ENCODE measurements at regions not wholly inside any gene's neighbourhood (a gene's known extent, or its start where the extent isn't known, plus 50 kb on each side); places are given as distances from the start of the nearest gene placed in this dataset.
"Not testable (repeated sequence)": the region's sequence is repeated elsewhere in the genome, so short reads cannot be mapped to it uniquely, and the experiment has no call there.

DNA sequence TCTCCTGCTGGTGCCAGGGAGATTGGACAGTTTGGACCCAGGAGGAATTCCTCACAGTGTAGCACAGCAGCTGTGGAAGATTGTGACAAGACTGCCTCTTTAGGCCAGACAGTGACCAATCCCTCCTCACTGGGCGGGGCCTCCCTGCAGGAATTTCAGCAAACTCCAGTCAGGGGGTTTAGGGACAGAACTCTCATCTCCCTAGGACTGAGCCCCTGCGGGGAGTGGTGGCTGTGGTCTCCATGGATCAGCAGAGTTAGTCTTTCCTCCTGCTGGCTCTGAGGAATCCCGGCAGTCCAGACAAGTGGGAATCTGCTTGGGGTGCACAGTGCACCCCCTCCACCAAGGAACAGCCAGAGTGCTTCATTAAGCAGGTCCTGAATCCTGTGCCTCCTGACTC lies 697.1 kb upstream of the PABPC5 start:
- POLR2A ChIA-PET; H3K4me3 ChIP-seq (ENCODE audit: control extremely low read depth in 1 of 5, extremely low read depth in 1 of 5, insufficient read depth in 1 of 5, low read depth in 2 of 5, low read length in 4 of 5); H3K79me2 ChIP-seq (ENCODE audit: control insufficient read depth, insufficient read depth, low read length); H3K4me3 Mint-ChIP-seq; intact Hi-C loops (cut with micrococcal nuclease); DNase-seq; H3K27ac ChIP-seq (ENCODE audit: low read length in 2 of 2); H3K4me1 ChIP-seq (ENCODE audit: control insufficient read depth in 2 of 2, insufficient read depth in 2 of 2, low read length in 2 of 2); H3K4me2 ChIP-seq (replicated peaks; ENCODE audit: low read depth, low read length, poor library complexity, severe bottlenecking); H3K36me3 ChIP-seq (replicated peaks in 1 of 2; ENCODE audit: control extremely low read depth in 1 of 2, control insufficient read depth in 1 of 2, extremely low read depth in 1 of 2, insufficient read depth in 2 of 2, low read length in 1 of 2); H2AFZ ChIP-seq (ENCODE audit: insufficient read depth, low read depth, low read length, poor library complexity, severe bottlenecking); H4K20me1 ChIP-seq (ENCODE audit: control insufficient read depth, insufficient read depth, low read length, poor library complexity, severe bottlenecking); H3K27me3 Mint-ChIP-seq; H3K27me3 ChIP-seq (replicated peaks in 1 of 4; ENCODE audit: control extremely low read depth in 1 of 4, control insufficient read depth in 3 of 4, insufficient read depth in 4 of 4, low read length in 3 of 4); ATAC-seq (ENCODE audit: low read depth); H3K4me1 Mint-ChIP-seq; H3K9ac ChIP-seq (ENCODE audit: low read length); H3K9me3 Mint-ChIP-seq (ENCODE audit: insufficient read depth); H3K27ac Mint-ChIP-seq; CTCF ChIA-PET; H3K9me3 ChIP-seq (ENCODE audit: control extremely low read depth in 1 of 3, control insufficient read depth in 2 of 3, insufficient read depth in 1 of 3, low read length in 2 of 3): not testable (repeated sequence)
- no CpG with 5 or more reads among the region's 3 CpGs for WGBS (ENCODE audit: insufficient coverage)

DNA sequence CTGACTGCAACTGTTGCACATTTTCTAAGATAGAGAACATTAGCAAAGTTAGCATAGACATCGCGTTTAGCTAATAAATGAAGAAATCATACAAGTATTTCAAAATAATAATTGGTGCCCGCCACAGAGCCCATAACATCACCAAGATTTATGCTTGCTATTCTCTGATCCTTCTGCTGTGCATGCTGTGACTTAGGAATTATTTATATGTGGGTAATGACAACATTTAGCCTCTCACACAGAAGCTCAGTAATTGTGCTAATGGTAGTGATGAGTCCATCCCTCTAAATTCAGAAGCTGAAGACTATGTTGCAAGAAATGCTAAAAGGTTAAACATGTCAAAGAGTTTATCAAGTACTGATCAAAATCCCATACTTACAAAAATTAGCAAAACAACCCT lies 677.0 kb upstream of the PABPC5 start:
- DNase-seq; H3K27me3 Mint-ChIP-seq; intact Hi-C loops (cut with micrococcal nuclease): not testable (repeated sequence)

DNA sequence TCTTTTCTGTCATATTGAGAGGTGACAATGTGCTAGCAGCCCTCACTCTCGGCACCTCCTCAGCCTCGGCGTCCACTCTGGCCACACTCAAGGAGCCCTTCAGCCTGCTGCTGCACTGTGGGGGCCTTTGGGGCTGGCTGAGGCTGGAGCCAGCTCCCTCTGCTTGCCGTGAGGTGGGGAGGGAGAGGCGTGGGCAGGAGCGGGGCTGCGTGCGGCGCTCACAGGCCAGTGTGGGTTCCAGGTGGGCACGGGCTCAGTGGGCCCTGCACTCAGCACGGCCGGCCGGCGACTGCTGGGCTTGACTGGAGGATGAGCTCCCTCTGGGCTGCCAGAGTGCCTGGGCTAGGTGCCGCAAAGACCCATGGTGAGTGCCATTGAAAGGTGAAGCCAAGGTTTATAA lies 669.2 kb upstream of the PABPC5 start:
- H3K36me3 ChIP-seq (replicated peaks in 1 of 2; ENCODE audit: control extremely low read depth in 1 of 2, control insufficient read depth in 1 of 2, extremely low read depth in 1 of 2, insufficient read depth in 2 of 2, low read length in 1 of 2); CTCF ChIA-PET; H4K20me1 ChIP-seq (ENCODE audit: control insufficient read depth, insufficient read depth, low read length, poor library complexity, severe bottlenecking); H3K4me3 ChIP-seq (ENCODE audit: control extremely low read depth in 1 of 5, extremely low read depth in 1 of 5, insufficient read depth in 1 of 5, low read depth in 2 of 5, low read length in 4 of 5); H3K4me2 ChIP-seq (replicated peaks; ENCODE audit: low read depth, low read length, poor library complexity, severe bottlenecking); H3K4me1 ChIP-seq (ENCODE audit: control insufficient read depth in 2 of 2, insufficient read depth in 2 of 2, low read length in 2 of 2); H3K27me3 ChIP-seq (replicated peaks in 1 of 4; ENCODE audit: control extremely low read depth in 1 of 4, control insufficient read depth in 3 of 4, insufficient read depth in 4 of 4, low read length in 3 of 4); H3K4me3 Mint-ChIP-seq; intact Hi-C loops (cut with micrococcal nuclease); H3K9ac ChIP-seq (ENCODE audit: low read length); H2AFZ ChIP-seq (ENCODE audit: insufficient read depth, low read depth, low read length, poor library complexity, severe bottlenecking); H3K9me3 Mint-ChIP-seq (ENCODE audit: insufficient read depth); POLR2A ChIA-PET; H3K27ac ChIP-seq (ENCODE audit: low read length in 2 of 2); H3K4me1 Mint-ChIP-seq; ATAC-seq (ENCODE audit: low read depth); H3K27ac Mint-ChIP-seq; H3K79me2 ChIP-seq (ENCODE audit: control insufficient read depth, insufficient read depth, low read length); H3K27me3 Mint-ChIP-seq; H3K9me3 ChIP-seq (ENCODE audit: control extremely low read depth in 1 of 3, control insufficient read depth in 2 of 3, insufficient read depth in 1 of 3, low read length in 2 of 3): not testable (repeated sequence)
- WGBS (ENCODE audit: insufficient coverage): 85% methylated on average over 13 of the region's 15 CpGs
- DNase-seq: peak; percentile 1

More for the DNA sequence above, 677.0 kb upstream of the PABPC5 start:
- H4K20me1 ChIP-seq (ENCODE audit: control insufficient read depth, insufficient read depth, low read length, poor library complexity, severe bottlenecking); H3K27ac Mint-ChIP-seq; H3K79me2 ChIP-seq (ENCODE audit: control insufficient read depth, insufficient read depth, low read length); H3K27me3 ChIP-seq (replicated peaks in 1 of 4; ENCODE audit: control extremely low read depth in 1 of 4, control insufficient read depth in 3 of 4, insufficient read depth in 4 of 4, low read length in 3 of 4); H3K4me2 ChIP-seq (replicated peaks; ENCODE audit: low read depth, low read length, poor library complexity, severe bottlenecking); H3K27ac ChIP-seq (ENCODE audit: low read length in 2 of 2); H3K4me3 ChIP-seq (ENCODE audit: control extremely low read depth in 1 of 5, extremely low read depth in 1 of 5, insufficient read depth in 1 of 5, low read depth in 2 of 5, low read length in 4 of 5); H3K9me3 Mint-ChIP-seq (ENCODE audit: insufficient read depth); CTCF ChIA-PET; ATAC-seq (ENCODE audit: low read depth); POLR2A ChIA-PET; H3K9ac ChIP-seq (ENCODE audit: low read length); H3K9me3 ChIP-seq (ENCODE audit: control extremely low read depth in 1 of 3, control insufficient read depth in 2 of 3, insufficient read depth in 1 of 3, low read length in 2 of 3); H3K36me3 ChIP-seq (replicated peaks in 1 of 2; ENCODE audit: control extremely low read depth in 1 of 2, control insufficient read depth in 1 of 2, extremely low read depth in 1 of 2, insufficient read depth in 2 of 2, low read length in 1 of 2); H3K4me3 Mint-ChIP-seq; H3K4me1 ChIP-seq (ENCODE audit: control insufficient read depth in 2 of 2, insufficient read depth in 2 of 2, low read length in 2 of 2); H2AFZ ChIP-seq (ENCODE audit: insufficient read depth, low read depth, low read length, poor library complexity, severe bottlenecking); H3K4me1 Mint-ChIP-seq: not testable (repeated sequence)
- no CpG with 5 or more reads among the region's 3 CpGs for WGBS (ENCODE audit: insufficient coverage)

DNA sequence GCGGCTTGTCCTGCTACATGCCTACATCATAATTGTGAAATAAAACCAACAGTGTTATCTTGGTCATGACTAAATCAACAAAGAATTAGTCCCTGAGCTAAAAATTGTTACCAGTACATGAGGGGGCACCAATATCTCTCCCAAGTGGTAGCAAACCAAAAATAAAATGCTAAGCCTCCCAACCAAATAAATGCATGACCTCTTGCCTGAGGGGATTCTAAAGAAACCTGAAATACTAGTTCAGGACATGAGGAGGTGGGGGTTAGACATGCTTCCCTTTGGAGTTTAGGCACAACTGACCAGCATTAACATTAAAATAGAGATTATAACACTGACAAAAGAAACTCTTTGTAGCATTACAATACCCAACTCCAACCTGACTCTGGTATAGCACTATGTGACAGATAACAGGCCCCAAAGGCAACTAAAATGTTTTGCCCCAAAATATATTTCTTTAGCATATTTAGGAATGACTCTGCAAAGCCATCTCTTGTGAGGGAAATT lies 654.3 kb upstream of the PABPC5 start:
- H3K27me3 ChIP-seq (replicated peaks in 1 of 4; ENCODE audit: control extremely low read depth in 1 of 4, control insufficient read depth in 3 of 4, insufficient read depth in 4 of 4, low read length in 3 of 4); H4K20me1 ChIP-seq (ENCODE audit: control insufficient read depth, insufficient read depth, low read length, poor library complexity, severe bottlenecking); H3K9me3 Mint-ChIP-seq (ENCODE audit: insufficient read depth); POLR2A ChIA-PET; H3K4me3 ChIP-seq (ENCODE audit: control extremely low read depth in 1 of 5, extremely low read depth in 1 of 5, insufficient read depth in 1 of 5, low read depth in 2 of 5, low read length in 4 of 5); H3K9ac ChIP-seq (ENCODE audit: low read length); H3K27ac Mint-ChIP-seq; H3K79me2 ChIP-seq (ENCODE audit: control insufficient read depth, insufficient read depth, low read length); DNase-seq; H3K36me3 ChIP-seq (replicated peaks in 1 of 2; ENCODE audit: control extremely low read depth in 1 of 2, control insufficient read depth in 1 of 2, extremely low read depth in 1 of 2, insufficient read depth in 2 of 2, low read length in 1 of 2); CTCF ChIA-PET; H3K27ac ChIP-seq (ENCODE audit: low read length in 2 of 2); H3K4me1 ChIP-seq (ENCODE audit: control insufficient read depth in 2 of 2, insufficient read depth in 2 of 2, low read length in 2 of 2); H3K27me3 Mint-ChIP-seq; H3K4me2 ChIP-seq (replicated peaks; ENCODE audit: low read depth, low read length, poor library complexity, severe bottlenecking); intact Hi-C loops (cut with micrococcal nuclease); H3K4me3 Mint-ChIP-seq; H3K9me3 ChIP-seq (ENCODE audit: control extremely low read depth in 1 of 3, control insufficient read depth in 2 of 3, insufficient read depth in 1 of 3, low read length in 2 of 3); H3K4me1 Mint-ChIP-seq; ATAC-seq (ENCODE audit: low read depth); H2AFZ ChIP-seq (ENCODE audit: insufficient read depth, low read depth, low read length, poor library complexity, severe bottlenecking): not testable (repeated sequence)
- no CpG with 5 or more reads among the region's 1 CpG for WGBS (ENCODE audit: insufficient coverage)
